Astrocyte (in vitro differentiated cells and primary cell): ENCODE measurements at regions not wholly inside any gene's neighbourhood (a gene's known extent, or its start where the extent isn't known, plus 50 kb on each side); places are given as distances from the start of the nearest gene placed in this dataset.
A peak's percentile ranks its signal among the peaks of the same experiment; 100 is the strongest.

Experiments
- DNase-seq: peaks from one replicate; pipeline ENCODE4 v3.0.0-alpha.2; 2010; ENCODE audit warnings: low read depth
- FAIRE-seq: peaks from 2 replicates; lab custom pipeline; 2011; peaks lifted over from hg19 to GRCh38; lab: Jason Lieb, UNC
- H2AFZ ChIP-seq: 2 replicates; pipeline ENCODE4 v1.6.0; 2012; ENCODE audit warnings: low read depth, low read length, inconsistent platforms
- H3K27ac ChIP-seq: 2 replicates; pipeline ENCODE4 v1.5.1; 2011; ENCODE audit warnings: low read depth, low read length, inconsistent platforms
- H3K27me3 ChIP-seq: 2 replicates; pipeline ENCODE4 v1.6.0; 2011; ENCODE audit warnings: low read length, inconsistent platforms; ENCODE audit not compliant: insufficient read depth
- H3K36me3 ChIP-seq: 2 replicates; pipeline ENCODE4 v1.5.1; 2011; ENCODE audit warnings: low read length, inconsistent platforms; ENCODE audit not compliant: insufficient read depth
- H3K4me1 ChIP-seq: 2 replicates; pipeline ENCODE4 v1.5.1; 2011; ENCODE audit warnings: low read length, inconsistent platforms; ENCODE audit not compliant: insufficient read depth
- H3K4me2 ChIP-seq: 2 replicates; pipeline ENCODE4 v1.6.0; 2012; ENCODE audit warnings: low read length, inconsistent platforms
- H3K4me3 ChIP-seq: 2 replicates; pipeline ENCODE4 v1.5.1; 2011; ENCODE audit warnings: low read depth, mild to moderate bottlenecking, low read length, inconsistent platforms; ENCODE audit not compliant: insufficient read depth
- H3K79me2 ChIP-seq: 2 replicates; pipeline ENCODE4 v1.6.0; 2012; ENCODE audit warnings: mild to moderate bottlenecking, low read length, inconsistent platforms; ENCODE audit not compliant: insufficient read depth
- H3K9ac ChIP-seq: 2 replicates; pipeline ENCODE4 v1.6.0; 2012; ENCODE audit warnings: mild to moderate bottlenecking, low read length, inconsistent platforms
- H3K9me3 ChIP-seq: 2 replicates; pipeline ENCODE4 v1.5.1; 2012; ENCODE audit warnings: low read depth, mild to moderate bottlenecking, low read length, inconsistent platforms; ENCODE audit not compliant: insufficient read depth
- H4K20me1 ChIP-seq: 2 replicates; pipeline ENCODE4 v1.6.0; 2012; ENCODE audit warnings: low read length, inconsistent platforms; ENCODE audit not compliant: insufficient read depth
- H3K27ac Mint-ChIP-seq: one replicate; pipeline ENCODE4 v1.8.0; 2021; ENCODE audit warnings: mild to moderate bottlenecking, mixed read lengths; ENCODE audit not compliant: unreplicated experiment
- H3K27me3 Mint-ChIP-seq: one replicate; pipeline ENCODE4 v1.8.0; 2021; ENCODE audit warnings: low read depth, mixed read lengths; ENCODE audit not compliant: unreplicated experiment
- H3K36me3 Mint-ChIP-seq: one replicate; pipeline ENCODE4 v1.8.0; 2021; ENCODE audit warnings: low read depth, mixed read lengths; ENCODE audit not compliant: unreplicated experiment
- H3K4me1 Mint-ChIP-seq: one replicate; pipeline ENCODE4 v1.8.0; 2021; ENCODE audit warnings: low read depth, mixed read lengths; ENCODE audit not compliant: unreplicated experiment
- H3K4me3 Mint-ChIP-seq: one replicate; pipeline ENCODE4 v1.8.0; 2021; ENCODE audit warnings: mild to moderate bottlenecking, moderate library complexity, mixed read lengths; ENCODE audit not compliant: unreplicated experiment
- H3K9me3 Mint-ChIP-seq: one replicate; pipeline ENCODE4 v1.8.0; 2021; ENCODE audit warnings: mild to moderate bottlenecking, mixed read lengths; ENCODE audit not compliant: unreplicated experiment
- CTCF ChIP-seq: IDR thresholded peaks from 2 replicates; pipeline ENCODE4 v1.5.1; 2011; ENCODE audit warnings: low read depth, mild to moderate bottlenecking, inconsistent platforms, low read length, moderate library complexity; ENCODE audit not compliant: insufficient read depth
- EZH2 ChIP-seq: IDR thresholded peaks from 2 replicates; pipeline ENCODE4 v1.6.1; 2012; ENCODE audit warnings: mild to moderate bottlenecking, low read length, inconsistent platforms; ENCODE audit not compliant: insufficient read depth

DNA sequence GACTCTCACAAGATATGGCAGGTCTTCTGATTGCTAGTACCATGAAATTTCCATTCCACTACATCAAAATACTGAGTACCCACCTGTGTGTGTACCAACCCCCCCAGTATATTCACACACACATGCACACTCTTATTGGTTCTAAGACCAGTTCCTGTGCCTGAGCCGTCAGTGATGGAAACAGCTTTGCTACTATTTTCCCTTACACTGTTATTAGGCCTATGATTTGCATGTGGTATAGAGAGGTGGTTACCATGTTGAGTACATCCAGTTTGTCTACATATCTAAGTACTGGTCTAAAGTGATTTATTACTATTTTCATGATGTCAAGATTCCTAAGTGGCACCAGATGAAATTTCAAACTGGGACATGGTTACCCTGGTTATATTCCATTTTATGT lies 459.9 kb downstream of the BCKDHB start:
- H3K36me3 Mint-ChIP-seq = no peaks in the 10 kb centered on the region
- no peak for DNase-seq

DNA sequence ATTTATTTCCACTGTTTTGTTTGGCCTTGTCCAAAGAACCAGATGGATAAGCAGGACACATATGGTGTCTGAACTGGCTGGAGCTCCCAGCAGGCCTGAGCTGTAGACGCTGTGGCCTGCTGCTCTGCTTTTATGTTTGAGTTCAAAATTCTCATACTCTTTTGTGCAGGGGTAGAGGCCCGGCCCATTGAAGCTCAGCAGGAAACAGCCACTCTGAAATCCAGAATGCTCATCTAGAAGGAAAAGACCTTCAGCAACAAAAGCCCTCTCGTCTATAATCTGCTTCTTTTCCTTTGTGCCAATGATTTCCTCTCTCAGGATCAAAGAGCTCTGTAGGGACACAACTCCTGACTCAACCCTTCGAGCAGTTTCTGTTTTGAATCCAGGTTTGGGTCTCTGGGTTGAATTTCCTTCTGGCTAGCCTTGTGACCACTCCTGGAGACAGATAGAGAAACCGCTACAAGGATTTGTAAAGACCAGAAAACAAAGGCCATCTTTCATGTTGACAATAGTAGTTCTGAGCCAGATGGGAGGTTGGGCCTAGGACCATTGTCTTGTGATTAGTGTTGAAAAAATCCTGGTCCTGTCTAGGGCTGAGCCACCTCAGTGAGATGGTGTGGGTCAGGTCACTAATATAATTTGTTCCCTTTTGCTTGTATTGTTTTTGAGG lies 446.7 kb downstream of the BCKDHB start:
- H3K4me2 ChIP-seq = no peak overlapping the region
- H2AFZ ChIP-seq = peak overlapping the region; percentile 55
- no peaks in the 10 kb centered on the region for H3K27me3 ChIP-seq
- H3K27ac ChIP-seq = no peak overlapping the region
- Mint-ChIP-seq H3K4me1 (peaks cover 9% of the 10 kb centered on the region), H3K27ac (no peak overlapping the region), H3K4me3 (no peak overlapping the region), H3K27me3 (no peaks in the 10 kb centered on the region), H3K36me3 (no peaks in the 10 kb centered on the region), H3K9me3 (no peaks in the 10 kb centered on the region)
- H4K20me1 ChIP-seq = no peaks in the 10 kb centered on the region
- no peak for TF ChIP-seq CTCF
- no peak for TF ChIP-seq EZH2
- H3K36me3 ChIP-seq = no peaks in the 10 kb centered on the region
- no peaks in the 10 kb centered on the region for H3K79me2 ChIP-seq
- no peak overlapping the region for H3K9ac ChIP-seq
- no peak overlapping the region for H3K4me3 ChIP-seq
- peaks cover 6% of the 10 kb centered on the region for H3K4me1 ChIP-seq
- DNase-seq = peak; percentile 73
- no peak for FAIRE-seq
- H3K9me3 ChIP-seq = no peaks in the 10 kb centered on the region

More for the DNA sequence above, 459.9 kb downstream of the BCKDHB start:
- Histone ChIP-seq H4K20me1 (no peaks in the 10 kb centered on the region), H3K9me3 (no peaks in the 10 kb centered on the region), H3K9ac (no peak overlapping the region), H3K4me2 (no peak overlapping the region), H3K4me1 (no peaks in the 10 kb centered on the region), H3K4me3 (no peak overlapping the region), H3K27me3 (no peaks in the 10 kb centered on the region), H3K36me3 (no peaks in the 10 kb centered on the region), H3K79me2 (no peaks in the 10 kb centered on the region), H2AFZ (no peak overlapping the region), H3K27ac (no peak overlapping the region)
- FAIRE-seq = no peak
- Mint-ChIP-seq H3K9me3 (peaks cover 2% of the 10 kb centered on the region), H3K4me3 (no peak overlapping the region), H3K27ac (no peak overlapping the region), H3K4me1 (no peaks in the 10 kb centered on the region), H3K27me3 (no peaks in the 10 kb centered on the region)
- no peak for TF ChIP-seq EZH2
- TF ChIP-seq CTCF = no peak

- no peaks in the 10 kb centered on the region for H3K36me3 Mint-ChIP-seq
- no peaks in the 10 kb centered on the region for H3K27me3 Mint-ChIP-seq
- TF ChIP-seq EZH2 = no peak
- TF ChIP-seq CTCF = no peak
- Histone ChIP-seq H4K20me1 (no peaks in the 10 kb centered on the region), H2AFZ (no peak overlapping the region), H3K4me3 (no peak overlapping the region), H3K79me2 (no peaks in the 10 kb centered on the region), H3K9ac (no peak overlapping the region), H3K4me2 (no peak overlapping the region), H3K4me1 (peaks cover 13% of the 10 kb centered on the region), H3K9me3 (no peaks in the 10 kb centered on the region), H3K36me3 (no peaks in the 10 kb centered on the region), H3K27me3 (no peaks in the 10 kb centered on the region), H3K27ac (no peak overlapping the region)
- FAIRE-seq (no peak), DNase-seq (no peak)
- H3K4me1 Mint-ChIP-seq = peaks cover 27% of the 10 kb centered on the region
- H3K4me3 Mint-ChIP-seq = no peak overlapping the region
- no peak overlapping the region for H3K27ac Mint-ChIP-seq
- H3K9me3 Mint-ChIP-seq = no peaks in the 10 kb centered on the region
Observed at GRCh38 chr6:80550748-80551147, 444.3 kb downstream of the BCKDHB start.
